ENCODE measurements at regions not wholly inside any gene's neighbourhood (a gene's known extent, or its start where the extent isn't known, plus 50 kb on each side); places are given as distances from the start of the nearest gene placed in this dataset.

GRCh38 chr17:12579288-12579687 lies 86.4 kb upstream of the MYOCD start:
- Histone ChIP-seq H3K9me3 (no peaks in the 10 kb centered on the region), H3K4me3 (peak overlapping the region in 1 of 2 donors; percentile 31), H3K36me3 (peaks cover 0 to 5% of the 10 kb centered on the region in 2 donors), H3K27ac (no peak overlapping the region), H3K27me3 (no peaks in the 10 kb centered on the region), H3K4me1 (peaks cover 0 to 21% of the 10 kb centered on the region in 2 donors)
- no peak for DNase-seq (ENCODE audit: low spot score in 2 of 2)
- intact Hi-C loops (cut with DNase I): no loop called here
- no peak for TF ChIP-seq CTCF (IDR thresholded peaks at IDR 0.05)

- Histone ChIP-seq H3K4me1 (peaks cover 0 to 15% of the 10 kb centered on the region in 2 donors), H3K27me3 (no peaks in the 10 kb centered on the region), H3K9me3 (no peaks in the 10 kb centered on the region), H3K27ac (no peak overlapping the region), H3K36me3 (peaks cover 0 to 12% of the 10 kb centered on the region in 2 donors), H3K4me3 (peak overlapping the region in 1 of 2 donors; percentile 31)
- intact Hi-C loops (cut with DNase I): no loop called here
- TF ChIP-seq CTCF (IDR thresholded peaks at IDR 0.05): no peak
- no peak for DNase-seq (ENCODE audit: low spot score in 2 of 2)
Observed at GRCh38 chr17:12580640-12581039, 85.0 kb upstream of the MYOCD start.

- H3K27me3 ChIP-seq: no peaks in the 10 kb centered on the region
- H3K36me3 ChIP-seq: peaks cover 0 to 16% of the 10 kb centered on the region in 2 donors
- no peaks in the 10 kb centered on the region for H3K9me3 ChIP-seq
- H3K4me3 ChIP-seq: no peak overlapping the region
- H3K27ac ChIP-seq: no peak overlapping the region
- intact Hi-C loops (cut with DNase I): no loop called here
- TF ChIP-seq CTCF (IDR thresholded peaks at IDR 0.05): no peak
- no peak for DNase-seq (ENCODE audit: low spot score in 2 of 2)
- peaks cover 0 to 5% of the 10 kb centered on the region in 2 donors for H3K4me1 ChIP-seq
Observed at GRCh38 chr17:12584727-12585126, 81.0 kb upstream of the MYOCD start.

GRCh38 chr17:12588531-12588930 lies 77.2 kb upstream of the MYOCD start:
- Histone ChIP-seq H3K9me3 (no peaks in the 10 kb centered on the region), H3K27ac (no peak overlapping the region), H3K4me3 (no peak overlapping the region), H3K4me1 (no peaks in the 10 kb centered on the region), H3K27me3 (no peaks in the 10 kb centered on the region), H3K36me3 (peaks cover 0 to 15% of the 10 kb centered on the region in 2 donors)
- intact Hi-C loops (cut with DNase I): no loop called here
- TF ChIP-seq CTCF (IDR thresholded peaks at IDR 0.05): no peak
- DNase-seq (ENCODE audit: low spot score in 2 of 2): no peak

- H3K36me3 ChIP-seq: peaks cover 0 to 8% of the 10 kb centered on the region in 2 donors
Observed at GRCh38 chr17:12590417-12590816, 75.3 kb upstream of the MYOCD start.

More at GRCh38 chr17:12590417-12590816, 75.3 kb upstream of the MYOCD start:
- TF ChIP-seq CTCF (IDR thresholded peaks at IDR 0.05): no peak
- Histone ChIP-seq H3K4me3 (no peak overlapping the region), H3K27ac (no peak overlapping the region), H3K4me1 (no peaks in the 10 kb centered on the region), H3K27me3 (no peaks in the 10 kb centered on the region), H3K9me3 (no peaks in the 10 kb centered on the region)
- DNase-seq (ENCODE audit: low spot score in 2 of 2): no peak
- intact Hi-C loops (cut with DNase I): no loop called here
